Neuronal stem cell (in vitro differentiated cells): ENCODE measurements at regions not wholly inside any gene's neighbourhood (a gene's known extent, or its start where the extent isn't known, plus 50 kb on each side); places are given as distances from the start of the nearest gene placed in this dataset.

Source experiments
- DNase-seq: peaks from one replicate; pipeline ENCODE4 v3.0.0-alpha.2; 2013; ENCODE audit warnings: low spot score
- H2AFZ ChIP-seq: one replicate; pipeline ENCODE4 v1.6.1; 2013; ENCODE audit warnings: mild to moderate bottlenecking, low read length, inconsistent platforms
- H2AK5ac ChIP-seq: 2 replicates; pipeline ENCODE4 v1.6.1; 2013; ENCODE audit warnings: low read depth, mild to moderate bottlenecking, inconsistent platforms, low read length, moderate library complexity, mixed read lengths
- H2BK120ac ChIP-seq: 2 replicates; pipeline ENCODE4 v1.6.1; 2013; ENCODE audit warnings: low read depth, mild to moderate bottlenecking, inconsistent platforms, low read length, moderate library complexity, mixed read lengths
- H2BK12ac ChIP-seq: one replicate; pipeline ENCODE4 v1.6.1; 2013; ENCODE audit warnings: low read length, inconsistent platforms
- H2BK15ac ChIP-seq: 2 replicates; pipeline ENCODE4 v1.6.1; 2013; ENCODE audit warnings: mild to moderate bottlenecking, low read length, inconsistent platforms, mixed read lengths
- H2BK5ac ChIP-seq: one replicate; pipeline ENCODE4 v1.6.1; 2013; ENCODE audit warnings: inconsistent platforms, mild to moderate bottlenecking, low read length, moderate library complexity
- H3K14ac ChIP-seq: one replicate; pipeline ENCODE4 v1.6.1; 2013; ENCODE audit warnings: low read length, inconsistent platforms
- H3K18ac ChIP-seq: 2 replicates; pipeline ENCODE4 v1.6.1; 2013; ENCODE audit warnings: low read length, inconsistent platforms
- H3K23ac ChIP-seq: 2 replicates; pipeline ENCODE4 v1.6.1; 2013; ENCODE audit warnings: low read depth, mild to moderate bottlenecking, mixed read lengths, low read length, inconsistent platforms; ENCODE audit not compliant: poor library complexity
- H3K27ac ChIP-seq: replicated peaks from 3 replicates; pipeline ENCODE4 v1.5.1; 2013; ENCODE audit warnings: low read length, inconsistent platforms
- H3K27me3 ChIP-seq, 3 experiments: 2 replicates each; pipeline ENCODE4 v1.6.1; 2013; ENCODE audit warnings: low read length in 3 of 3, mild to moderate bottlenecking in 2 of 3, inconsistent platforms in 1 of 3, low read depth in 1 of 3, mixed read lengths in 1 of 3, moderate library complexity in 1 of 3; ENCODE audit not compliant: control insufficient read depth in 3 of 3, insufficient read depth in 3 of 3
- H3K36me3 ChIP-seq, 2 donors: replicated peaks in 1 of 2; 2 replicates each; pipeline ENCODE4 v1.6.1; 2013; ENCODE audit warnings: low read length in 2 of 2; ENCODE audit not compliant: control insufficient read depth in 2 of 2, insufficient read depth in 2 of 2
- H3K4ac ChIP-seq: 2 replicates; pipeline ENCODE4 v1.6.1; 2013; ENCODE audit warnings: inconsistent platforms, mild to moderate bottlenecking, low read length, moderate library complexity
- H3K4me1 ChIP-seq, 2 donors: 1 replicate in 1 of 2; 2 replicates in 1 of 2; pipeline ENCODE4 v1.6.1; 2013; ENCODE audit warnings: low read length in 2 of 2, low read depth in 1 of 2; ENCODE audit not compliant: control insufficient read depth in 2 of 2, insufficient read depth in 1 of 2
- H3K4me2 ChIP-seq: one replicate; pipeline ENCODE4 v1.6.1; 2013; ENCODE audit warnings: mild to moderate bottlenecking, low read length, inconsistent platforms; ENCODE audit not compliant: insufficient read depth, poor library complexity, severe bottlenecking
- H3K4me3 ChIP-seq, 2 donors: 2 replicates each; pipeline ENCODE4 v1.5.1; 2013; ENCODE audit warnings: low read length in 2 of 2, mild to moderate bottlenecking in 2 of 2, inconsistent platforms in 1 of 2, moderate library complexity in 1 of 2
- H3K79me1 ChIP-seq: one replicate; pipeline ENCODE4 v1.6.1; 2013; ENCODE audit warnings: low read depth, mild to moderate bottlenecking, inconsistent platforms, low read length, moderate library complexity
- H3K9ac ChIP-seq: one replicate; pipeline ENCODE4 v1.6.1; 2013; ENCODE audit warnings: mild to moderate bottlenecking, low read depth, low read length, inconsistent platforms; ENCODE audit not compliant: poor library complexity
- H3K9me3 ChIP-seq, 2 donors: replicated peaks in 1 of 2; 2 replicates each; pipeline versions ENCODE3 to v1.6.1; 2013; ENCODE audit warnings: low read length in 2 of 2, mild to moderate bottlenecking in 2 of 2, inconsistent platforms in 1 of 2, low read depth in 1 of 2, mixed read lengths in 1 of 2, moderate library complexity in 1 of 2; ENCODE audit not compliant: control insufficient read depth in 2 of 2, insufficient read depth in 1 of 2
- H4K8ac ChIP-seq: one replicate; pipeline ENCODE4 v1.6.1; 2013; ENCODE audit warnings: low read depth, mild to moderate bottlenecking, inconsistent platforms, low read length, moderate library complexity
- H4K91ac ChIP-seq: one replicate; pipeline ENCODE4 v1.6.1; 2013; ENCODE audit warnings: low read length, low read depth, mild to moderate bottlenecking, inconsistent platforms; ENCODE audit not compliant: poor library complexity
- WGBS, 2 donors: extraction: QIAGEN DNeasy Blood & Tissue Kit; methylation state at CpG; one replicate each; pipeline ENCODE4 v1.1.7; 2013; ENCODE audit warnings: missing lambda C conversion rate in 2 of 2, mixed read lengths in 1 of 2; ENCODE audit not compliant: insufficient read length in 2 of 2, insufficient replicate concordance in 1 of 2; ENCODE audit errors: extremely low coverage in 2 of 2; 5-methylcytosine and 5-hydroxymethylcytosine counted together

DNA sequence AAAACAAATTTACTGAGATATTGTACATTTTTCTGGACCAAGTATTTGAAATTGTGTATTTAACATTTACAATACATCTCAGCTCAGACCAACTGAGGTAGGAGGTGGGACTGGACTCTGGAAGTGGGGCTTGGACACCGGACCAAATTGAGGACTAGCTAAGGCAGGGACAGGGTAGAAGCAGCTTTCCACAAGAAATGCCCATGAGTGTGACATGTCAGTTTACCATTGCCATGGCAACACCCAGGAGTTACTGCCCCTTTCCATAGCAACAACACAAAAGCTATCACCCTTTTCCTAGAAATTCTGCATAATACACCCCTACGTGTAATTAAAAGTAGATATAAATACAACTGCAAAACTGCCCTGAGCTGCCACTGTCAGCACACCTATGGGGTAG, 191.5 kb upstream of the ASIC2 start:
- H3K4ac ChIP-seq: no peak overlapping the region

DNA sequence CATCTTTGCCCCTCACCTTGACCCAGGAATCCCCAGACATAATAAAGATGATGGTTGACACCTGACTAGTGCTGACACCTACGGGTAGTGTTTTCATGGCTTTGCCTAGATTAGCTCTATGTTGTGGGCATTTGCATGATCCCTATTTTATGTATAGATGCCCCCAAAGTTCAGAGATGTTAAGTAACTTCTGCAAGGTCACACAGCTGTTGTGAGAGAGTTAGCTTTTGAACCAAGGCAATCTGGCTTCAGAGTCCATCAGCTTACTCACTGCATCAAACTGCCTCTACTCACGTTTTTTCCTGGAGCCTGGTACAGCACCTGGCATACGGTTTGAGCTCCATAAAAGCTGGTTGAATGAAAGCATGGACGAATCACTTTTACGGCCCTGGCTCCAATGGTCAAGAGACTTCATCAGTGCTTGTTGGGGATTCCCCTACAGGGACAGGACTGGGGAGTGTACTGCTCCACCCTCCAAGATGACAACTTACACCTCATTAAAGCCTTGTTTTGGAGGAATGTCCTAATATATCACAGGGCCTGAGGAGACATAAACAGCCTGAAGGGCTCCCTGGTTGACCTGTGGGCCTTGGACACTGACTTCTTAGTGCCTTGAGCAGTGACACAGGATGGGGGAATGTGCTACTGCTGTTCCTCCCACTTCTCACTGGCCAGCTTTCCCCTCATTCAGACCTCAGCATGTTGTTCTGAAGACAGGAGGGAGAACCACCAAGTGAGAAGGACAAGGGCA, 193.2 kb upstream of the ASIC2 start:
- no peak overlapping the region for H3K4ac ChIP-seq
- H3K36me3 ChIP-seq: no peaks in the 10 kb centered on the region
- H4K8ac ChIP-seq: no peak overlapping the region
- peaks cover 0 to 3% of the 10 kb centered on the region in 2 donors for H3K9me3 ChIP-seq
- H3K79me1 ChIP-seq: no peaks in the 10 kb centered on the region
- no peak overlapping the region for H3K23ac ChIP-seq
- no peak overlapping the region for H3K18ac ChIP-seq
- H2BK5ac ChIP-seq: no peak overlapping the region
- DNase-seq: no peak
- H3K14ac ChIP-seq: no peak overlapping the region
- H3K9ac ChIP-seq: no peak overlapping the region
- H2BK15ac ChIP-seq: no peak overlapping the region
- no peak overlapping the region for H2BK120ac ChIP-seq
- no peak overlapping the region for H2AK5ac ChIP-seq
- H2BK12ac ChIP-seq: no peak overlapping the region
- H3K4me2 ChIP-seq: no peak overlapping the region
- H4K91ac ChIP-seq: no peak overlapping the region
- no CpG with 5 or more reads among the region's 5 CpGs for WGBS, 2 donors
- no peak overlapping the region for H3K4me3 ChIP-seq
- no peaks in the 10 kb centered on the region for H3K27me3 ChIP-seq
- no peak overlapping the region for H3K27ac ChIP-seq
- H3K4me1 ChIP-seq: no peaks in the 10 kb centered on the region
- no peak overlapping the region for H2AFZ ChIP-seq

More for the DNA sequence above, 191.5 kb upstream of the ASIC2 start:
- Histone ChIP-seq H3K14ac (no peak overlapping the region), H2BK15ac (no peak overlapping the region), H3K27me3 (no peaks in the 10 kb centered on the region), H4K8ac (no peak overlapping the region), H2AFZ (no peak overlapping the region), H3K9me3 (peaks cover 0 to 4% of the 10 kb centered on the region in 2 donors), H3K23ac (no peak overlapping the region), H3K4me1 (no peaks in the 10 kb centered on the region), H3K4me2 (no peak overlapping the region), H2AK5ac (no peak overlapping the region), H3K36me3 (no peaks in the 10 kb centered on the region), H3K18ac (no peak overlapping the region), H3K9ac (no peak overlapping the region), H3K79me1 (no peaks in the 10 kb centered on the region), H2BK12ac (no peak overlapping the region), H2BK120ac (no peak overlapping the region), H4K91ac (no peak overlapping the region), H3K4me3 (no peak overlapping the region), H2BK5ac (no peak overlapping the region), H3K27ac (no peak overlapping the region)
- DNase-seq: no peak
- WGBS, 2 donors: no CpG with 5 or more reads among the region's 2 CpGs

DNA sequence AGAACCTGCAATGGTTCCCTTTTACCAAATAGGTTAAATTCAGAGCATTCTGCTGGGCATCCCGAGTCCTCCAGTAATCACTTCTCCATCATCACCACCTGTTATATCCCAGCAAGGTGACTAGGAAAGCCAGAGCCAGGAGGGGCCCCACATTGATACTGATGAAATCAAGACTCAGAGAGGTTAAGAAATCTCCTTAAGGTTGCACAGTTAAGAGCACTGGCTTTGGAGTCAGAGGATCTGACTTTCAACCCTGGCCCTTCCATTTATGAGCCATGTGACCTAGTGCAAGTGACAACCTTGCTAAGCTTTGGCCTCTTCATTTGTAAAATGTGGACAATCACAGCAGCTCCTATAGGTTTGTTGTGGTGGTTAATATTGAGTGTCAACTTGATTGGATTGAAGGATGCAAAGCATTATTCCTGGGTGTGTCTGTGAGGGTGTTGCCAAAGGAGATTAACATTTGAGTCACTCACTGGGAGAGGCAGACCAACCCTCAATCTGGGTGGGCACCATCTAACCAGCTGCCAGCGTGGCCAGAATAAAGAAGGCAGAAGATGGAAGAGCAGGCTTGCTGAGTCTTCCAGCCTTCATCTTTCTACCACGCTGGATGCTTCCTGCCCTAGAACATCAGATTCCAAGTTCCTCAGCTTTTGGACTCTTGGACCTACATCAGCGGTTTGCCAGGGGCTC, 194.2 kb upstream of the ASIC2 start:
- H3K27ac ChIP-seq: no peak overlapping the region
- DNase-seq: no peak
- no peak overlapping the region for H3K18ac ChIP-seq
- no peak overlapping the region for H3K4me3 ChIP-seq
- H3K9me3 ChIP-seq: peaks cover 0 to 3% of the 10 kb centered on the region in 2 donors
- H3K9ac ChIP-seq: no peak overlapping the region
- H2BK5ac ChIP-seq: no peak overlapping the region
- H3K36me3 ChIP-seq: no peaks in the 10 kb centered on the region
- no peak overlapping the region for H4K91ac ChIP-seq
- H3K14ac ChIP-seq: no peak overlapping the region
- H3K4ac ChIP-seq: no peak overlapping the region
- H3K23ac ChIP-seq: no peak overlapping the region
- no peak overlapping the region for H4K8ac ChIP-seq
- H3K27me3 ChIP-seq: no peaks in the 10 kb centered on the region
- no CpG with 5 or more reads among the region's 4 CpGs for WGBS, 2 donors
- H2AK5ac ChIP-seq: no peak overlapping the region
- H3K4me2 ChIP-seq: no peak overlapping the region
- H2AFZ ChIP-seq: no peak overlapping the region
- H2BK15ac ChIP-seq: no peak overlapping the region
- H2BK120ac ChIP-seq: no peak overlapping the region
- H3K4me1 ChIP-seq: no peaks in the 10 kb centered on the region
- no peak overlapping the region for H2BK12ac ChIP-seq
- H3K79me1 ChIP-seq: no peaks in the 10 kb centered on the region

DNA sequence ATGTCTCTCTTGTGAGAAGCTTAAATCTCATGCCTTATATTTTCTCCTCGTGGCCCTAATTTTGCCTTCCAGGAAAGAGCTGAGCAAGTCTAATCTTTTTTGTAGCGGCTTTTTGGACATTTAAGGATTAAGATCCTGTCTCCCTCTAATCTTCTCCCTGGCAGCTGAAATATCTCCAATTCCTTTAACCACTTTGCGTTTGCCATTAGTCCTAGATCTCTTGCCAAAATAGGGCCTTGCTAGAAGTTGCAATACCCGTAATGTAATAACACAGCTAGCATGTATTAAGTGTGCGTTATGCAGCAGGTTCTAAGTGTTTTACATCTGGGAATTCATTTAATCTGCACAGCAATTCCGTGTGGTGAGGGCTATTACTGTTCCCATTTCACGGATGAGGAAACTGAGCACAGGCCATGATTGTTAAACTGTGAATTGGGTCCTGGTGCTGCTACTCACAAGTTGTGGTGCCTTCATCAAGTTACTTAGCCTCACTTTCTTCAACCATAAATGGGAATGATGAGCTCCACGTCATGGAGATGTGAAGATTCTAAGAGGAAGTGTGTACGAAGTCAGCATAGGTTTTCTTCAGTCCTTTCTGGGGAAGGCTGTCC, 198.9 kb upstream of the ASIC2 start:
- no peak overlapping the region for H4K8ac ChIP-seq
- H3K18ac ChIP-seq: no peak overlapping the region
- H2AK5ac ChIP-seq: no peak overlapping the region
- H3K4ac ChIP-seq: no peak overlapping the region
- H3K36me3 ChIP-seq: no peaks in the 10 kb centered on the region
- no peak overlapping the region for H2BK5ac ChIP-seq
- no peak overlapping the region for H4K91ac ChIP-seq
- no peak for DNase-seq
- no CpG with 5 or more reads among the region's 9 CpGs for WGBS, 2 donors
- H3K9ac ChIP-seq: no peak overlapping the region
- H3K4me2 ChIP-seq: no peak overlapping the region
- no peak overlapping the region for H3K14ac ChIP-seq
- no peak overlapping the region for H3K27ac ChIP-seq
- H3K79me1 ChIP-seq: no peaks in the 10 kb centered on the region
- H2BK12ac ChIP-seq: no peak overlapping the region
- no peak overlapping the region for H2AFZ ChIP-seq
- no peaks in the 10 kb centered on the region for H3K27me3 ChIP-seq
- no peak overlapping the region for H2BK120ac ChIP-seq
- no peak overlapping the region for H3K23ac ChIP-seq
- H3K4me3 ChIP-seq: no peak overlapping the region
- H3K4me1 ChIP-seq: peaks cover 0 to 3% of the 10 kb centered on the region in 2 donors
- H3K9me3 ChIP-seq: no peaks in the 10 kb centered on the region
- no peak overlapping the region for H2BK15ac ChIP-seq
